Adipocyte (in vitro differentiated cells): ENCODE measurements at regions not wholly inside any gene's neighbourhood (a gene's known extent, or its start where the extent isn't known, plus 50 kb on each side); places are given as distances from the start of the nearest gene placed in this dataset.

Experiments used
- DNase-seq: peaks from one replicate; pipeline ENCODE4 v3.0.0-alpha.2; 2015; ENCODE audit warnings: low read depth
- H3K27me3 ChIP-seq: replicated peaks from 2 replicates; pipeline ENCODE4 v1.7.0; 2013; ENCODE audit warnings: mild to moderate bottlenecking, low read length, moderate library complexity; ENCODE audit not compliant: control insufficient read depth, insufficient read depth
- H3K36me3 ChIP-seq: 2 replicates; pipeline ENCODE4 v1.7.0; 2013; ENCODE audit warnings: low read length, mild to moderate bottlenecking, moderate library complexity; ENCODE audit not compliant: control insufficient read depth, insufficient read depth, severe bottlenecking
- H3K4me1 ChIP-seq: 2 replicates; pipeline ENCODE4 v1.7.0; 2013; ENCODE audit warnings: mild to moderate bottlenecking, low read length, moderate library complexity; ENCODE audit not compliant: control insufficient read depth, insufficient read depth
- H3K4me3 ChIP-seq: 2 replicates; pipeline ENCODE4 v1.7.0; 2013; ENCODE audit warnings: mild to moderate bottlenecking, low read length, moderate library complexity
- H3K9ac ChIP-seq: 2 replicates; pipeline ENCODE4 v1.7.0; 2013; ENCODE audit warnings: mild to moderate bottlenecking, low read length, moderate library complexity
- H3K9me3 ChIP-seq: 2 replicates; pipeline ENCODE4 v1.7.0; 2013; ENCODE audit warnings: mild to moderate bottlenecking, low read length, moderate library complexity; ENCODE audit not compliant: control insufficient read depth

GRCh38 chr1:18564676-18565075 is 66.0 kb upstream of the PAX7 start:
- no peak overlapping the region for H3K9ac ChIP-seq
- H3K4me1 ChIP-seq = no peaks in the 10 kb centered on the region
- peaks cover 73% of the 10 kb centered on the region for H3K27me3 ChIP-seq
- no peak overlapping the region for H3K4me3 ChIP-seq
- H3K9me3 ChIP-seq = peaks cover 22% of the 10 kb centered on the region
- no peak for DNase-seq
- no peaks in the 10 kb centered on the region for H3K36me3 ChIP-seq

- Histone ChIP-seq H3K36me3 (no peaks in the 10 kb centered on the region), H3K9ac (no peak overlapping the region), H3K4me1 (no peaks in the 10 kb centered on the region), H3K4me3 (no peak overlapping the region), H3K9me3 (peaks cover 22% of the 10 kb centered on the region), H3K27me3 (peaks cover 70% of the 10 kb centered on the region)
- no peak for DNase-seq
These were observed 65.3 kb upstream of the PAX7 start for GRCh38 chr1:18565321-18565720.

- H3K36me3 ChIP-seq = no peaks in the 10 kb centered on the region
These were observed 62.2 kb upstream of the PAX7 start for GRCh38 chr1:18568489-18568888.

GRCh38 chr1:18569251-18569650 is 61.4 kb upstream of the PAX7 start:
- H3K4me3 ChIP-seq = no peak overlapping the region
- no peak for DNase-seq

More at GRCh38 chr1:18568489-18568888, 62.2 kb upstream of the PAX7 start:
- Histone ChIP-seq H3K27me3 (peaks cover 59% of the 10 kb centered on the region), H3K9me3 (peaks cover 22% of the 10 kb centered on the region), H3K9ac (no peak overlapping the region), H3K4me1 (no peaks in the 10 kb centered on the region), H3K4me3 (no peak overlapping the region)
- no peak for DNase-seq

DNA sequence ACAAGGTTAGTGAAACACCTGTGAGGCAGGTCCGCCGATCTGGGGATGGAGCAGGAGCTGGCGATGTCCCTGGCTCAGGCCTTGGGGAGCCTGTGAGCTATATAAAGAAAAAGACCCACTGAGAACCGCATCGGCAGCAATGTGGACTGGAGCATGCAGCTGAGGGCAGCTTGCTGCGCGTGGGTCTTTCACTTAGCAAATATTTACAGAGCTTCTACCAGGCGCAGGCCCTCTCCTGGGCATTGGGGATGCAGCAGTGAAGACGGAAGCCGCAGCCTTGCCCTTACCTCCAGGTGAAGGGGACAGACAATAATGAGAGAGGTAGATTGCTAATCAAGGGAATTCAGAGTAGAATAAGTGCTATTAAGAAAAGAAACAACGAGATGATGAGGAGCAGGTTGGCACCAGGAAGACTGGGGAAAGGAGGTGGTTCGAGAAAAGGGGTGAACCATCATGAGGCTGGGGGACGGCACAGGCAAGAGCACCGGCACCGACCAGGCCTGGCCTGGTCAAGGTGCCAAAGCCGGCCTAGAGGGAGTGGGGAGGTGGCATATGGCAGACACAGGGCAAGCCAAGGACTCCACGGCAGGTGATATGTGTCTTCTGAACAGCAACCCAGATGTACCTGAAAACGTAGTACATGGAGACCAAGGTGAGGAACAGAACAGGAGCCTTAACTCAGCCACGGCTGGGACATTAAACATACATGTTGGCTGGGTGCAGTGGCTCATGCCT is 60.7 kb upstream of the PAX7 start:
- H3K9ac ChIP-seq = no peak overlapping the region
- H3K27me3 ChIP-seq = peaks cover 51% of the 10 kb centered on the region
- no peak for DNase-seq
- peaks cover 22% of the 10 kb centered on the region for H3K9me3 ChIP-seq
- H3K4me3 ChIP-seq = no peak overlapping the region
- H3K36me3 ChIP-seq = no peaks in the 10 kb centered on the region
- H3K4me1 ChIP-seq = no peaks in the 10 kb centered on the region

More at GRCh38 chr1:18569251-18569650, 61.4 kb upstream of the PAX7 start:
- peaks cover 22% of the 10 kb centered on the region for H3K9me3 ChIP-seq
- peaks cover 57% of the 10 kb centered on the region for H3K27me3 ChIP-seq
- no peaks in the 10 kb centered on the region for H3K4me1 ChIP-seq
- no peak overlapping the region for H3K9ac ChIP-seq
- H3K36me3 ChIP-seq = no peaks in the 10 kb centered on the region

- Histone ChIP-seq H3K36me3 (no peaks in the 10 kb centered on the region), H3K9ac (no peak overlapping the region), H3K4me3 (no peak overlapping the region), H3K27me3 (peaks cover 48% of the 10 kb centered on the region), H3K9me3 (peaks cover 22% of the 10 kb centered on the region), H3K4me1 (no peaks in the 10 kb centered on the region)
- no peak for DNase-seq
These were observed 59.4 kb upstream of the PAX7 start for GRCh38 chr1:18571275-18571674.

GRCh38 chr1:18572022-18572880 is 58.4 kb upstream of the PAX7 start:
- no peak for DNase-seq
- Histone ChIP-seq H3K9me3 (peaks cover 19% of the 10 kb centered on the region), H3K36me3 (no peaks in the 10 kb centered on the region), H3K4me1 (no peaks in the 10 kb centered on the region), H3K9ac (no peak overlapping the region), H3K27me3 (peaks cover 55% of the 10 kb centered on the region), H3K4me3 (no peak overlapping the region)

- H3K36me3 ChIP-seq = no peaks in the 10 kb centered on the region
- peaks cover 10% of the 10 kb centered on the region for H3K9me3 ChIP-seq
- H3K4me1 ChIP-seq = no peaks in the 10 kb centered on the region
- H3K9ac ChIP-seq = no peak overlapping the region
- H3K4me3 ChIP-seq = no peak overlapping the region
- H3K27me3 ChIP-seq = peaks cover 50% of the 10 kb centered on the region
- DNase-seq = no peak
These were observed 57.5 kb upstream of the PAX7 start for GRCh38 chr1:18573170-18573569.

DNA sequence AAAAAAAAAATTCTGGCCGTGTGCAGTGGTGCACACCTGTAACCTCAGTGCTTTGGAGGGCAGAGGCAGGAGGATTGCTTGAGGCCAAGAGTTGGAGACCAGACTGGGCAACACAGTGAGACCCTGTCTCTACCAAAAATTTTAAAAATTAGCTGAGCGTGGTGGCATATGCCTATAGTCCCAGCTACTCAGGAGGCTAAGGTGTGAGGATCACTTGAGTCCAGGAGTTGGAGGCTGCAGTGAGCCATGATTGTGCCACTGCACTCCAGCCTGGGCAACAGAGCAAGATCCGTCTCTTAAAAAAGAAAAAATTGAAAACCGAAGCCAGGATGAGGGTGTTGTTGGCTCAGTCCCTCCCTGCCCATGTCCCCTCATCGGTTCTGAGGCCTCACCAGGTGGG is 55.9 kb upstream of the PAX7 start:
- Histone ChIP-seq H3K9ac (no peak overlapping the region), H3K27me3 (peaks cover 37% of the 10 kb centered on the region), H3K9me3 (no peaks in the 10 kb centered on the region), H3K36me3 (no peaks in the 10 kb centered on the region), H3K4me1 (no peaks in the 10 kb centered on the region), H3K4me3 (no peak overlapping the region)
- DNase-seq = no peak

DNA sequence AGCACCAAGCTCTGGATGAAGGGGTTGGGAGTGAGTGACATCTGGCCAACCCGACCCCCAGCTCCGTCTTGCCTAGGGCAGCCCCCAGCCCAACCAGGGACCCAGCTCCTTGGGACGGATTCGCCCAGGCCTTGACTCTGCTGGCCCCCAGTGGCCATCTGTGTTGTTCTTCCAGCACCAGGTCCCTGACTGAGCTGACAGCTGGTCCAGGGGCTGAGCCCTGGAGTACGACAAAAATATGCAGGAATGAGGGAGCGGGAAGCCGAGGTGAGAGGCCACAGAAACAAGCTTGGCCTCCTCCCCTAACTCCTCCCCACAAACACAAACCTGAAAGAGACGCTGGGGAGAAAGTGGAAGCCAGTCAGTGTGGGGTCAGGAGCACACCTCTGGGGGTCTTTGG is 55.0 kb upstream of the PAX7 start:
- Histone ChIP-seq H3K36me3 (no peaks in the 10 kb centered on the region), H3K4me3 (no peak overlapping the region), H3K27me3 (peaks cover 40% of the 10 kb centered on the region), H3K9ac (no peak overlapping the region), H3K4me1 (no peaks in the 10 kb centered on the region), H3K9me3 (no peaks in the 10 kb centered on the region)
- peak; percentile 69 for DNase-seq

GRCh38 chr1:18578271-18578670 is 52.4 kb upstream of the PAX7 start:
- Histone ChIP-seq H3K36me3 (no peaks in the 10 kb centered on the region), H3K4me3 (no peak overlapping the region), H3K9ac (no peak overlapping the region), H3K9me3 (no peaks in the 10 kb centered on the region), H3K27me3 (peaks cover 40% of the 10 kb centered on the region), H3K4me1 (peaks cover 12% of the 10 kb centered on the region)
- DNase-seq = no peak
